HepG2 (cell line): ENCODE measurements at regions not wholly inside any gene's neighbourhood (a gene's known extent, or its start where the extent isn't known, plus 50 kb on each side); places are given as distances from the start of the nearest gene placed in this dataset.
A peak's percentile ranks its signal among the peaks of the same experiment; 100 is the strongest.

Experiments
- ATAC-seq: fragments of 200-7000 bp; cut with Tn5 transposase; 3 replicates; pipeline ENCODE4 v1.9.1; 2020; ENCODE audit warnings: mild to moderate bottlenecking, moderate library complexity
- BruUV-seq: library from RNA; stranded (reverse); fragments of 400-500 nt; replicated peaks from 2 replicates; lab custom pipeline; 2021; lab: Mats Ljungman, UMichigan
- CTCF ChIA-PET: fragments of 300-600 bp; formaldehyde crosslinking; extraction: SDS; loops from one replicate; lab custom pipeline; 2021; ENCODE audit warnings: low total read pairs, inconsistent platforms, low intra/inter-chr PET ratio; lab: Yijun Ruan, JAX
- POLR2A ChIA-PET: fragments of 350-600 bp; sonication (Branson Sonifier 250); formaldehyde crosslinking; loops from one replicate; lab custom pipeline; 2020; ENCODE audit warnings: antibody characterized with exemption, inconsistent platforms; lab: Yijun Ruan, JAX
- DNase-seq: peaks from one replicate; pipeline ENCODE4 v3.0.0-alpha.2; 2015; ENCODE audit warnings: low spot score
- FAIRE-seq: peaks from 3 replicates; lab custom pipeline; 2011; peaks lifted over from hg19 to GRCh38; lab: Jason Lieb, UNC
- H2AFZ ChIP-seq: one replicate; pipeline ENCODE4 v1.6.1; 2011; ENCODE audit warnings: low read length, inconsistent platforms
- H3K27ac ChIP-seq: fragments of 300-600 bp; 3 replicates; pipeline ENCODE4 v1.8.0; 2011; ENCODE audit warnings: mixed run types, mild to moderate bottlenecking, mixed read lengths, low read length, inconsistent platforms; ENCODE audit not compliant: insufficient read depth; ENCODE audit errors: extremely low read length
- H3K27me3 ChIP-seq, 2 experiments: fragments of 200-600 bp in 1 of 2; 2 replicates in 1 of 2; 3 replicates in 1 of 2; pipeline versions ENCODE4 v1.6.0 to v1.8.0; 2011; ENCODE audit warnings: low read length in 2 of 2, mild to moderate bottlenecking in 2 of 2, moderate library complexity in 2 of 2, inconsistent platforms in 1 of 2; ENCODE audit not compliant: insufficient read depth in 2 of 2, control insufficient read depth in 1 of 2
- H3K36me3 ChIP-seq, 2 experiments: fragments of 200-600 bp in 1 of 2; replicated peaks in 1 of 2; 2 replicates in 1 of 2; 3 replicates in 1 of 2; pipeline versions ENCODE4 v1.5.1 to v1.8.0; 2011; ENCODE audit warnings: low read length in 2 of 2, inconsistent platforms in 1 of 2; ENCODE audit not compliant: insufficient read depth in 2 of 2, control insufficient read depth in 1 of 2
- H3K4me1 ChIP-seq: 2 replicates; pipeline ENCODE4 v1.5.1; 2012; ENCODE audit warnings: low read length, inconsistent platforms; ENCODE audit not compliant: insufficient read depth
- H3K4me2 ChIP-seq: 2 replicates; pipeline ENCODE4 v1.6.0; 2011; ENCODE audit warnings: low read depth, low read length, inconsistent platforms
- H3K4me3 ChIP-seq, 3 experiments: fragments of 200-600 bp in 1 of 3; sonication (generic), shearing (Covaris generic) in 1 of 3; replicated peaks in 1 of 3; 2 replicates each; pipeline ENCODE4 v1.5.1; 2011 to 2016; ENCODE audit warnings: low read length in 3 of 3, inconsistent platforms in 2 of 3, low read depth in 2 of 3, mild to moderate bottlenecking in 2 of 3, control low read depth in 1 of 3, mixed read lengths in 1 of 3; ENCODE audit not compliant: insufficient read depth in 1 of 3
- H3K79me2 ChIP-seq: one replicate; pipeline ENCODE4 v1.6.1; 2011; ENCODE audit warnings: low read length, inconsistent platforms; ENCODE audit not compliant: insufficient read depth
- H3K9ac ChIP-seq: 2 replicates; pipeline ENCODE4 v1.6.0; 2011; ENCODE audit warnings: mild to moderate bottlenecking, low read depth, low read length, inconsistent platforms; ENCODE audit not compliant: insufficient read depth
- H3K9me3 ChIP-seq: 2 replicates; pipeline ENCODE4 v1.5.1; 2012; ENCODE audit warnings: mild to moderate bottlenecking, low read length
- H4K20me1 ChIP-seq: 2 replicates; pipeline ENCODE4 v1.6.0; 2011; ENCODE audit warnings: inconsistent platforms, mild to moderate bottlenecking, low read length, moderate library complexity; ENCODE audit not compliant: insufficient read depth
- ELF4 ChIP-seq: sonication (generic); formaldehyde crosslinking; IDR thresholded peaks from 2 replicates; pipeline ENCODE4 v1.5.0; 2020; ENCODE audit warnings: missing genetic modification reagents, mild to moderate bottlenecking, moderate library complexity, borderline replicate concordance
- HMG20A ChIP-seq: IDR thresholded peaks from 2 replicates; pipeline ENCODE4 v1.6.1; 2016; ENCODE audit warnings: borderline replicate concordance
- IKZF4 ChIP-seq: sonication (generic); formaldehyde crosslinking; IDR thresholded peaks from 2 replicates; pipeline ENCODE4 v1.5.1; 2020; ENCODE audit warnings: borderline replicate concordance, mild to moderate bottlenecking, low read depth, missing genetic modification reagents; ENCODE audit errors: not compliant biosample characterization
- KAT2B ChIP-seq: fragments of 150-350 bp; IDR thresholded peaks from 2 replicates; pipeline ENCODE4 v1.6.1; 2014; ENCODE audit warnings: low read depth, low read length, borderline replicate concordance
- MED8 ChIP-seq: sonication (generic); formaldehyde crosslinking; IDR thresholded peaks from 2 replicates; pipeline ENCODE4 v1.8.1; 2023; ENCODE audit warnings: mild to moderate bottlenecking, missing genetic modification reagents; ENCODE audit not compliant: insufficient replicate concordance
- NPAS2 ChIP-seq: sonication (generic); formaldehyde crosslinking; IDR thresholded peaks from 2 replicates; pipeline ENCODE4 v1.8.0; 2022; ENCODE audit warnings: mild to moderate bottlenecking, missing genetic modification reagents, borderline replicate concordance
- SP4 ChIP-seq: sonication (generic); formaldehyde crosslinking; IDR thresholded peaks from 2 replicates; pipeline ENCODE4 v1.8.1; 2023; ENCODE audit warnings: mild to moderate bottlenecking, missing genetic modification reagents
- STAT5B ChIP-seq: sonication (generic); formaldehyde crosslinking; IDR thresholded peaks from 2 replicates; pipeline ENCODE4 v1.4.0; 2020; ENCODE audit warnings: missing genetic modification reagents
- ZBTB1 ChIP-seq: sonication (generic); formaldehyde crosslinking; IDR thresholded peaks from 2 replicates; pipeline ENCODE4 v1.4.0; 2020; ENCODE audit warnings: missing genetic modification reagents, borderline replicate concordance
- ZC3H4 ChIP-seq: sonication (generic); formaldehyde crosslinking; IDR thresholded peaks from 2 replicates; pipeline ENCODE4 v1.4.0; 2020; ENCODE audit warnings: missing genetic modification reagents, borderline replicate concordance
- ZNF598 ChIP-seq: sonication (generic); formaldehyde crosslinking; IDR thresholded peaks from 2 replicates; pipeline ENCODE4 v1.5.1; 2020; ENCODE audit warnings: mild to moderate bottlenecking, missing genetic modification reagents, borderline replicate concordance
- ZNF850 ChIP-seq: sonication (generic); formaldehyde crosslinking; conservative IDR thresholded peaks from 2 replicates; pipeline ENCODE4 v1.9.0; 2021; ENCODE audit warnings: mild to moderate bottlenecking, missing genetic modification reagents
- ZSCAN30 ChIP-seq: sonication (generic); formaldehyde crosslinking; IDR thresholded peaks from 2 replicates; pipeline ENCODE4 v1.5.0; 2020; ENCODE audit warnings: mild to moderate bottlenecking, missing genetic modification reagents
- WGBS: methylation state at CpG from one replicate; pipeline ENCODE4 v1.1.6; 2017; ENCODE audit warnings: low lambda C conversion rate; 5-methylcytosine and 5-hydroxymethylcytosine counted together
- in situ Hi-C: cut with HindIII; loops from 2 replicates; pipeline ENCODE4 v1.10.0; 2017; ENCODE audit warnings: low pct_unique_long_range_greater_than_20kb; ENCODE audit not compliant: extremely low pct_ligation_motif_present
- intact Hi-C: fragments of 100-400 bp; cut with micrococcal nuclease; formaldehyde crosslinking; loops from one replicate; pipeline ENCODE4 v1.10.0; 2022; ENCODE audit not compliant: unreplicated experiment
- TF ChIP-seq, protein P1 (sequence below): sonication (generic); formaldehyde crosslinking; IDR thresholded peaks from 2 replicates; pipeline ENCODE4 v1.8.0; 2022; ENCODE audit warnings: mild to moderate bottlenecking, missing genetic modification reagents, moderate library complexity
- TF ChIP-seq, protein P2 (sequence below): sonication (generic); formaldehyde crosslinking; IDR thresholded peaks from 2 replicates; pipeline ENCODE4 v1.4.0; 2020; ENCODE audit warnings: missing genetic modification reagents

DNA sequence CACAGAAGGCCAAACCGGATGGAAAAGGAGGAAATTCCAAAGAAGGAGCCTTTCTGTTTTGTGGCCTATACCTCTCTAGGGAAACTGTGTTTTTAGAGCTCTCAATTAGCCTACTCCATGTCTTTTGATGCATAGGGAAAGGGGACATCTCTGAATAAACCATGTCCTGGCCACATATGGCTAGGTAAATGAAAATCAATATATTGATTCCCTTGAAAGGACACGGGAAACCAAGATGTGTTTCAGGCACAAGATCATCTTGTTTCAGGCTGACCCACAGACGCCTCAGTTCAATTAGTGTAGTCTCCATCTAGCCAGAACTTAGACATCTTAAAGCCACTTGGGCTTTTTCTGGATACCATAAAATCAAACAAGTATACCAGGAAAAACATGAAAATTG is 363.1 kb downstream of the ENC1 start:
- Histone ChIP-seq H3K4me3 (no peak overlapping the region), H3K4me2 (no peak overlapping the region), H4K20me1 (no peaks in the 10 kb centered on the region), H3K27ac (no peak overlapping the region), H3K9me3 (no peaks in the 10 kb centered on the region), H3K9ac (no peak overlapping the region), H2AFZ (no peak overlapping the region), H3K36me3 (no peaks in the 10 kb centered on the region), H3K27me3 (peaks cover 0 to 5% of the 10 kb centered on the region in 2 experiments; a peak in 1 of 5 replicates), H3K4me1 (peaks cover 5% of the 10 kb centered on the region), H3K79me2 (no peaks in the 10 kb centered on the region)
- DNase-seq: no peak
- TF ChIP-seq SP4 (no peak), KAT2B (peak; percentile 83), ZNF598 (CRISPR knock-in tag) (no peak)
- no peak for FAIRE-seq
- WGBS: 24% methylated on average over 3 of the region's 3 CpGs
- BruUV-seq: no TSS peak
- intact Hi-C loops: no loop called here
- POLR2A ChIA-PET: no interaction called here
- in situ Hi-C loops: no loop called here
- ATAC-seq: no peak
- CTCF ChIA-PET: no interaction called here

DNA sequence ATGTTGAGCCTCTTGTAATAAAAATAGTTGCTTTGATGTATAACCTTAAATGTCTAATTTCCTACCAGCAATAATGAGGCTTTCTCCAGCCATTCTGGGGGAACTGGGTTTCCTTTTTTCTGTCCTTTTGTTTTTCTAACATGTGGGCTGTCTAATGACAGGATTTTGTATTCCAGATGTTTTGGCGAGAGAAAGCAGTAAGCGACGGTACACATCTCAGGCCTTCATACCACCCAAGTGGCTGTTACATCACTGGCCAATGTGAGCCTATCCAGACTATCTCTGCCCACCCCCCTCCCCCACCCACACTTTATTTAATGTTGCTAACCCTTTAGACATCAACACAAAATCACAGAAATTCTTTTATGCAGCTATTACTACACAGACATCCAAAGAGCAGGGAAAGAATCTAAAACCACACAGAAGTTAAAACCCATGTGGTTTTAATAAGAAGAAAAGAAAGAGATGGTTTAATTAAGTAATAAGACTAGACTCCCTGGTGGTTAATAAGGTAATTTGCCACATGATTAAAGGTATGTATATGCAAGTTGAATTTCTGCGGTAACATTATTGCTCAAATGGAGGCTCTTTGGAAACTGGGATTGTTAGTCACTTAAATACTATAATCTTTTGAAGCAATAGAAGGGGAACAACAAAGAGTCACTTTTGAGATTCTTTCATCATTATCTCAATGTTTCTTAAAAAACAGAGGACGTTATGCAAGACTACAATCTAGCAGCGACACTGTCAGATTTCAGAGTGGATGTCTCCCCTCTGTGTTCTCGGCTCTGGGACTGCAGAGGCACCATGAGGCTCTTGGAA is 365.1 kb downstream of the ENC1 start:
- H3K4me2 ChIP-seq: no peak overlapping the region
- H3K36me3 ChIP-seq: no peaks in the 10 kb centered on the region
- H4K20me1 ChIP-seq: no peaks in the 10 kb centered on the region
- no peak overlapping the region for H3K9ac ChIP-seq
- no peak overlapping the region for H3K4me3 ChIP-seq
- no peak for TF ChIP-seq ZNF598 (CRISPR knock-in tag)
- TF ChIP-seq ZSCAN30 (CRISPR knock-in tag): no peak
- no peak for TF ChIP-seq NPAS2 (CRISPR knock-in tag)
- TF ChIP-seq ZC3H4 (CRISPR knock-in tag): no peak
- no peak for TF ChIP-seq IKZF4 (CRISPR knock-in tag)
- no peak for TF ChIP-seq STAT5B (CRISPR knock-in tag)
- TF ChIP-seq, protein P1, sequence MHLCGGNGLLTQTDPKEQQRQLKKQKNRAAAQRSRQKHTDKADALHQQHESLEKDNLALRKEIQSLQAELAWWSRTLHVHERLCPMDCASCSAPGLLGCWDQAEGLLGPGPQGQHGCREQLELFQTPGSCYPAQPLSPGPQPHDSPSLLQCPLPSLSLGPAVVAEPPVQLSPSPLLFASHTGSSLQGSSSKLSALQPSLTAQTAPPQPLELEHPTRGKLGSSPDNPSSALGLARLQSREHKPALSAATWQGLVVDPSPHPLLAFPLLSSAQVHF (CRISPR knock-in tag): no peak
- TF ChIP-seq, protein P2, sequence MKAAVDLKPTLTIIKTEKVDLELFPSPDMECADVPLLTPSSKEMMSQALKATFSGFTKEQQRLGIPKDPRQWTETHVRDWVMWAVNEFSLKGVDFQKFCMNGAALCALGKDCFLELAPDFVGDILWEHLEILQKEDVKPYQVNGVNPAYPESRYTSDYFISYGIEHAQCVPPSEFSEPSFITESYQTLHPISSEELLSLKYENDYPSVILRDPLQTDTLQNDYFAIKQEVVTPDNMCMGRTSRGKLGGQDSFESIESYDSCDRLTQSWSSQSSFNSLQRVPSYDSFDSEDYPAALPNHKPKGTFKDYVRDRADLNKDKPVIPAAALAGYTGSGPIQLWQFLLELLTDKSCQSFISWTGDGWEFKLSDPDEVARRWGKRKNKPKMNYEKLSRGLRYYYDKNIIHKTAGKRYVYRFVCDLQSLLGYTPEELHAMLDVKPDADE: no peak
- TF ChIP-seq MED8 (CRISPR knock-in tag): no peak
- no peak for TF ChIP-seq HMG20A (CRISPR knock-in tag)
- TF ChIP-seq ZNF850 (CRISPR knock-in tag): no peak
- TF ChIP-seq ZBTB1 (CRISPR knock-in tag): no peak
- TF ChIP-seq ELF4 (CRISPR knock-in tag): no peak
- TF ChIP-seq, all 625 proteins: peak for 0
- no peak overlapping the region for H2AFZ ChIP-seq
- no peaks in the 10 kb centered on the region for H3K79me2 ChIP-seq
- intact Hi-C loops (no loop called here), in situ Hi-C loops (no loop called here)
- H3K27ac ChIP-seq: no peak overlapping the region
- POLR2A ChIA-PET: no interaction called here
- DNase-seq (no peak), ATAC-seq (no peak), FAIRE-seq (no peak)
- CTCF ChIA-PET: no interaction called here
- no peaks in the 10 kb centered on the region for H3K9me3 ChIP-seq
- peaks cover 13% of the 10 kb centered on the region for H3K4me1 ChIP-seq
- H3K27me3 ChIP-seq: peaks cover 0 to 5% of the 10 kb centered on the region in 2 experiments; a peak in 1 of 5 replicates
- BruUV-seq: no TSS peak
- 55% methylated on average over 7 of the region's 7 CpGs for WGBS
